HFF-Myc (cell line): ENCODE measurements at regions not wholly inside any gene's neighbourhood (a gene's known extent, or its start where the extent isn't known, plus 50 kb on each side); places are given as distances from the start of the nearest gene placed in this dataset.

Experiments
- DNase-seq: peaks from one replicate; pipeline ENCODE4 v3.0.0-alpha.2; 2011; ENCODE audit warnings: low read depth; ENCODE audit errors: extremely low read depth
- H3K4me3 ChIP-seq: replicated peaks from 2 replicates; pipeline ENCODE4 v1.5.1; 2011; ENCODE audit warnings: low read depth, mild to moderate bottlenecking, control low read depth, low read length
- TF ChIP-seq, protein P1 (sequence below): IDR thresholded peaks from 2 replicates; pipeline ENCODE4 v1.5.1; 2012; ENCODE audit warnings: mild to moderate bottlenecking, low read depth, low read length, control low read depth; ENCODE audit errors: missing control alignments

DNA sequence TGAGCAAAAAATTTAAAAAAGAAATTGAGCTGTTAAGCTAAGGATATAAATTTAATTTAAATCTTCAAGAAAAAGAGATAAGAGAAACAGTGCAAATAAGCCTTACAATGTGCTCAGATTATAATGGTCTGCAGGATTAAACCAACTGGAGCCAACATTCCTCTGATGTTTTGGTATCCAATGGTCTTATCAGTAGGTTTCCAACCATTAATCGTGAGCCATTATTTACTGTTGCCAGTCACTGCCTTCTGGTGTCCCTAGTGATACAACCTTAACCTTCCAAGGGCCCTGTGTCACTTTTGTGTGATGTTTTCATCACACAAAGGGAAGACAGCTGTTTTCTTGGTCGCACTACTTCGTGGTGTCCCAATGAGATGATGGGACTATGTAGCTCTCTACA lies 134.5 kb upstream of the CTAGE1 start:
- no peak for DNase-seq
- TF ChIP-seq, protein P1, sequence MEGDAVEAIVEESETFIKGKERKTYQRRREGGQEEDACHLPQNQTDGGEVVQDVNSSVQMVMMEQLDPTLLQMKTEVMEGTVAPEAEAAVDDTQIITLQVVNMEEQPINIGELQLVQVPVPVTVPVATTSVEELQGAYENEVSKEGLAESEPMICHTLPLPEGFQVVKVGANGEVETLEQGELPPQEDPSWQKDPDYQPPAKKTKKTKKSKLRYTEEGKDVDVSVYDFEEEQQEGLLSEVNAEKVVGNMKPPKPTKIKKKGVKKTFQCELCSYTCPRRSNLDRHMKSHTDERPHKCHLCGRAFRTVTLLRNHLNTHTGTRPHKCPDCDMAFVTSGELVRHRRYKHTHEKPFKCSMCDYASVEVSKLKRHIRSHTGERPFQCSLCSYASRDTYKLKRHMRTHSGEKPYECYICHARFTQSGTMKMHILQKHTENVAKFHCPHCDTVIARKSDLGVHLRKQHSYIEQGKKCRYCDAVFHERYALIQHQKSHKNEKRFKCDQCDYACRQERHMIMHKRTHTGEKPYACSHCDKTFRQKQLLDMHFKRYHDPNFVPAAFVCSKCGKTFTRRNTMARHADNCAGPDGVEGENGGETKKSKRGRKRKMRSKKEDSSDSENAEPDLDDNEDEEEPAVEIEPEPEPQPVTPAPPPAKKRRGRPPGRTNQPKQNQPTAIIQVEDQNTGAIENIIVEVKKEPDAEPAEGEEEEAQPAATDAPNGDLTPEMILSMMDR: no peak

DNA sequence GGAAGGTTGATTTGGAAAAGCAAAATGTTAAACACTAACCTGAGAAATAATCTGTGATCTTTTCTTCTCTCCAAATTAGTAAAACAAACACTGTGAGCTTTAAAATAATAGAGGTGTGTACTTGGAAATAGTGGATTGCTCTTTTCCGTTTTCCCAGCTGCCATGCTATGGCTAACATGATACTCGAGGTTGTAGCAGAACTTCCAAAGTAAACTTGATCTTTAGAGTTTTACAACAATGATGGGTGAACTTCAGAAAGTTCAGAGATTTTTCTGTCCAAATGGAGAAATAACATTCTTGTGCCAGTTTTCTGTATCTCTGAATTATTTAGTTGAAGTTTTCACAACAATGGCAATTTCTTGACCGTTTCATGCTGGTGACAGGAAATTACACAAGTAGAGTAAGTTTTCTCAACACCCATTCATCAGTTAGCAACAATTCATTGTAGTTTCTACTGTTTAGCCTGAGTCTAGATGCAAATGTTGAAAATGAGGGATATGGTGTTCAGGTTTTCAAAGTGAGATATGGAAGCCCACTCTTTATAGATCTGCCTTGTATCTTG lies 135.3 kb upstream of the CTAGE1 start:
- no peak overlapping the region for H3K4me3 ChIP-seq
- DNase-seq: no peak
- TF ChIP-seq, protein P1: no peak

More for the DNA sequence above, 134.5 kb upstream of the CTAGE1 start:
- no peak overlapping the region for H3K4me3 ChIP-seq

DNA sequence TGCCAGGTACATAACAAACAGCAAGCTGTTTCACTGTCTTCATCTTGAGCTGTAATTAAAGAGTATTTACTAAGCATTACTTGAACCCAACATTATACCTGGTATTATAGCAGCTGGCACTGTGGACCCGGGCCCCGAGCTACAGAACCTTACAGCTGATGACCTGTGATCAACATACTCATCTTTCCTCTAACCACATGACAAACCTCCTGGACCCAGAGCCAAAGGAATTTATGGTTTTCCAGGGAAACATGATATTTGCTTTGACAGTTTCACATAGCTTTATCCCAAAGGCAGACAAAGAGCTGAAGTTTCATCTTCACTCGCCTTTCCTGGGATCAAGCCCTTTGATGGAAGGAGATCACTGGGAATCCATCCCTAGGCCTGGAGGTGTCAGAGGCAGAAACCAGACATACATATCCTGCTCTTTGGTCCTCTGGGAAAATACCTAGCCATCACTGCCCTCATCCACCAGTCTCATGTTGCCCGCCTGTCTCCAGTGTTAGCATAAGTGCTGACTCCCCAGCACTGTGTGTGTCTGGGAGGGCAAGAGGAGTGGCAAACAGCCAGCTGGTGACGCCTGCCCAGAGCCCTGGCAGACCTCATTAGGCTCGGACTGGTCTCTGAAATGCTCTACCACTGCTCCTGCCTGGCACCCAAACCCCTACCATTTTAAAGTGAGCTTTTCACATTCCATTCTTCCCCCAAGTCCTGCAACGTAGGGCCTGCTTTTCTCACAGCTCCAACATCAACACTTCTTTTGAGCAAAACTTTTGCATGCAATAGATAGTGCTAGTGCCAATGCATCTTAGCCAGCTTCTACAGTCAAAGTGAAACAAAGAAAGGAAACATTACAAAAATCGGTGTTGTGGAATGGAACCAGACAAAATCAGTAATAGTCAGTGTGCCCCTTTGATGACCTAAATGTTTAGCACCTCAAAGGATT lies 138.8 kb upstream of the CTAGE1 start:
- H3K4me3 ChIP-seq: no peak overlapping the region
- DNase-seq: no peak
- TF ChIP-seq, protein P1: no peak

DNA sequence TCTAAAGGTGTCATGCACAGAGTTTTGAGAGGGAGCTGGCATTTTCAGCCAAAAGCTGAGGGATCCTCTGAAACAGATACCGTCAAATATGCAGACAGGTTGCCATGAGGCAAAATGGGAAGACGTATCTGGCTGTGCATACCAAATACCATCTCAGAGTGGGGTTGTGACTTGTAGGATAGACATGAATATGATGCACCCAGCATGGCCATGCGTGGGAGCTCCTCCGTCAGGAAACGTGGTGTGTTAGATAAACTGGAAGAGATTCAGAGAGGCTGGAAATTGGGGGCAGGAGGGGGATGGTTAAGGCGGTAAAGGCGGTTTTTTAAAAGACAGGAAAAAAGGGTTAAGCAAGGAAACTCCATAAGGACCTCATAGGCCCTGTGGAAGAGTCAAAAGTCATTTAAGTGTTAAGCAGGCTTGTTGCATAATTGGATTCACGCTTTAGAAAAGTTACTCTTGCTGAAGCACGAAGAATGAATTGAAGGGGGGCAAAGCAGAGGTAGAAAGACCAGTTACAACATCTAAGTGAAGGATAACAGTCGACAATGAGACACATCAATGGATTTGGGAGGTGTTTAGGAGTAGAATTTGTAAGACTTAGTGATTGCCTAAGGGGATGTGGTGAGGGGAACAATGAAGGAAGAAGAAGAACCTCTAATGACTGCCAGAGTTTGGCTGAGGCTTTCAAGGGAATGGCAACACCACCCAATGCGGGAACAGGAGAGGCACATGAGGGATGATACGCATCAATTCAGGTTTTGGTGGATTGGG lies 139.6 kb upstream of the CTAGE1 start:
- no peak for DNase-seq
- no peak overlapping the region for H3K4me3 ChIP-seq

DNA sequence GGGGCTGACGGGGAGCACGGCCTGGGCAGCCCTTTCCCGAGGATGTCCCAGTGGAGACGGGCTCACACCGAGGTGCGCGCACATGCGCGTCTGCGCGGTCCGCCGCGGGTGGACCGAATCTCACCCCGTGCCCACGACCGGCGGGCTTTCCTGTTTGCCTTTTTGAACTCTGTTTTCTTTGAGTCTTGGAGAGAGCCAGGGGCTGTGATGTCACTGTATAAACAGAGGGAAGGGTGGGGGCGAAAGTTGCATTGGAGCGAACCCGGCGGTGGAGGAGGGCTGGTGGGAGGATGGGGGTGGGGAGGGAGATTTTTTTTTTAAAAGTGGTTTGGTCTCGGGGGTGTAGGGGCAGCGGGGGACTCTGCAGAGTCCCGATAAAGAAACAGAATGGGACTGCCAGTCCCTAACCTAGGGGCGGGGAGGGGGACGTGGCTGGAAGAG lies 141.2 kb upstream of the CTAGE1 start:
- peak overlapping the region; percentile 46 for H3K4me3 ChIP-seq
- TF ChIP-seq, protein P1: no peak
- DNase-seq: no peak

More for the DNA sequence above, 139.6 kb upstream of the CTAGE1 start:
- TF ChIP-seq, protein P1: no peak

DNA sequence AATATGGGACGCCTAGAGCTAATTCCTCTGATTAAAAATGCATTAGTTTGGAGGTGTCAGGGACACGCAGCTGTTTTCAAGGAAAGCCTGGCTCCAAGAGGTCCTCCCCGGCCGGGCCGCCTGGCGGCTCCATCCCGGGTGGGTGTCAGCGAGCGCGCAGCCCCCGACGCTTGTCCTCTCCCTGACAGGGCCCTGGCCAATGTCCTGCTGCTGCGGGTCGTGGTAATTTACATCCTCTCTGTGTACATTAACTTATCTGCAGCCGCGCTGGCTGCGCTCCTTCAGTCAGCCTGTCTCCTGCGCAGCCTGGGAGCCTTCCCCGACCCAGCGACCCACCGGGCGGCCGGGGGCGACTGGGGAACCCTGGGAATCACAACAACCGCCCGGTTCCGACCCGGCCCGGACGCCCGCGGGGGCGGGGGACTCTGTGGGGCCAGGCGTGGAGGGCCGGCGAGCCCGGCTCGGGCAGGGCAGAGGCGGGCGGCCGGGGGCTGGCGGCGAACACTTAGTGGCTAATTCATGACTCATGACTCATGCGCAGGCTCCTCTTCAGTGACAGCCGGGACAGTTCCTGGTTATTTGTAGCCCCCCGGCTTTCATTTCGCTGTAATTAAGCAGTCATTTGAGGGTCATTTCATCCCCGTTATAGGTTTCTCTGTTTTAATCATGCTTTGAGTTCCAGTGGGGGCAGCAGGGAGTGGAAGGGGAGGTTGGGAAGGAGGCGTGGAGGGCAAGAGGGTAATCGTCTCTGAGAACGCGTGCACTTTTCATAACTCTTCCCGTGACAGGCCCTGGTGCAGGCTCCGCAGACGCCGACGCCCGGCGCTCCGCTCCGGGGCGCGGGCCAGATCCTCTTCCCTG lies 141.9 kb upstream of the CTAGE1 start:
- no peak for DNase-seq
- H3K4me3 ChIP-seq: peak overlapping the region; percentile 46
- TF ChIP-seq, protein P1: peak; percentile 21
